GM12891 (cell line): ENCODE measurements at regions not wholly inside any gene's neighbourhood (a gene's known extent, or its start where the extent isn't known, plus 50 kb on each side); places are given as distances from the start of the nearest gene placed in this dataset.

ENCODE experiments used
- PAX5 ChIP-seq: IDR thresholded peaks from 2 replicates; pipeline ENCODE4 v1.6.1; 2011; ENCODE audit warnings: low read length, moderate library complexity, mild to moderate bottlenecking; ENCODE audit not compliant: insufficient read depth, severe bottlenecking
- POLR2A ChIP-seq: IDR thresholded peaks from 2 replicates; pipeline ENCODE4 v1.6.1; 2011; ENCODE audit warnings: low read depth, low read length, control low read depth
- POLR2AphosphoS5 ChIP-seq: IDR thresholded peaks from 2 replicates; pipeline ENCODE4 v1.6.1; 2011; ENCODE audit warnings: low read depth, low read length, control low read depth
- TAF1 ChIP-seq: IDR thresholded peaks from 2 replicates; pipeline ENCODE4 v1.6.1; 2011; ENCODE audit warnings: low read depth, low read length, control low read depth

GRCh38 chr21:35373998-35374397, 324.9 kb upstream of the RUNX1 start:
- TF ChIP-seq POLR2A, result no peak
- TF ChIP-seq POLR2AphosphoS5, result no peak
- no peak for TF ChIP-seq TAF1
- no peak for TF ChIP-seq PAX5
